ENCODE measurements at regions not wholly inside any gene's neighbourhood (a gene's known extent, or its start where the extent isn't known, plus 50 kb on each side); places are given as distances from the start of the nearest gene placed in this dataset.
"Not testable (repeated sequence)": the region's sequence is repeated elsewhere in the genome, so short reads cannot be mapped to it uniquely, and the experiment has no call there.

- CTCF ChIA-PET: no interaction called here
- TF ChIP-seq CTCF (IDR thresholded peaks at IDR 0.05; ENCODE audit: insufficient read depth, low read depth, low read length): no peak
- Histone ChIP-seq H3K36me3 (ENCODE audit: control insufficient read depth, insufficient read depth, low read length) (no peaks in the 10 kb centered on the region), H3K4me3 (ENCODE audit: low read depth, low read length) (no peak overlapping the region), H3K27me3 (ENCODE audit: control insufficient read depth, insufficient read depth, low read length) (no peaks in the 10 kb centered on the region)
- POLR2A ChIA-PET: no interaction called here
- no peak for DNase-seq (ENCODE audit: low read depth)
Observed at GRCh38 chr4:85180533-85180932, 214.0 kb upstream of the WDFY3 start.

DNA sequence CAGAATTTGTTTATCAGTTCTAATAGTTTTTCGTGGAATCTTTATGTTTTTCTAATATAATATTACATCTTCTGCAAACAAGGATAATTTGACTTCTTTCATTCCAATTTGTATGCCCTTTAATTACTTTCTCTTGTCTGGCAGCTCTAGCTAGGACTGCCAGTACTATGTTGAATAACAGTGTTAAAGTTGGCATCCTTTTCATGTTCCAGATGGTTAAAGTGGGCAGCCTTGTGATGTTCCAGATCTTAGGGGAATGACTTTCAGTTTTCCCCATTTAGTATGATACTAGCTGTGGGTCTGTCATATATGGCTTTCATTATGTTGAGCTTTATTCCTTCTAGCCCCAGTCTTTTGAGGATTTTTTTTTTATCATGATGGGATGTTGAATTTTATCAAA, 220.6 kb upstream of the WDFY3 start:
- CTCF ChIA-PET: no interaction called here

DNA sequence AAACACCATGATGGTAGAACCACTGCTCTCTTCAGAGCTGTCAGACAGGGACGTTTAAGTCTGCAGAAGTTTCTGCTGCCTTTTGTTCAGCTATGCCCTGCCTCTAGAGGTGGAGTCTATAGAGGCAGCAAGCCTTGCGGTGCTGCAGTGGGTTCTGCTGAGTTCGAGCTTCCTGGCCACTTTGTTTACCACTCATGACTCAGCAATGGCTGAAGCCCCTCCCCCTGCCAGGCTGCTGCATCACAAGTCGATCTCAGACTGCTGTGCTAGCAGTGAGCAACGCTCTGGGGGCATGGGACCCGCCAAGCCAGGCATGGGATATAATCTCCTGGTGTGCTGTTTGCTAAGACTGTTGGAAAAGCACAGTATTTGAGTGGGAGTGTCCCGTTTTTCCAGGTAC, 229.5 kb upstream of the WDFY3 start:
- DNase-seq (ENCODE audit: low read depth); H3K27me3 ChIP-seq (ENCODE audit: control insufficient read depth, insufficient read depth, low read length); POLR2A ChIA-PET; H3K4me3 ChIP-seq (ENCODE audit: low read depth, low read length); CTCF ChIA-PET; H3K36me3 ChIP-seq (ENCODE audit: control insufficient read depth, insufficient read depth, low read length): not testable (repeated sequence)

More for the DNA sequence above, 220.6 kb upstream of the WDFY3 start:
- POLR2A ChIA-PET: no interaction called here
- no peak overlapping the region for H3K4me3 ChIP-seq (ENCODE audit: low read depth, low read length)
- no peak for DNase-seq (ENCODE audit: low read depth)
- H3K27me3 ChIP-seq (ENCODE audit: control insufficient read depth, insufficient read depth, low read length): no peaks in the 10 kb centered on the region
- H3K36me3 ChIP-seq (ENCODE audit: control insufficient read depth, insufficient read depth, low read length): no peaks in the 10 kb centered on the region
- TF ChIP-seq CTCF (IDR thresholded peaks at IDR 0.05; ENCODE audit: insufficient read depth, low read depth, low read length): no peak

GRCh38 chr4:85200106-85200505, 233.6 kb upstream of the WDFY3 start:
- DNase-seq (ENCODE audit: low read depth): no peak
- no peaks in the 10 kb centered on the region for H3K36me3 ChIP-seq (ENCODE audit: control insufficient read depth, insufficient read depth, low read length)
- no peak for TF ChIP-seq CTCF (IDR thresholded peaks at IDR 0.05; ENCODE audit: insufficient read depth, low read depth, low read length)
- CTCF ChIA-PET: no interaction called here
- POLR2A ChIA-PET: no interaction called here
- H3K4me3 ChIP-seq (ENCODE audit: low read depth, low read length): no peak overlapping the region
- H3K27me3 ChIP-seq (ENCODE audit: control insufficient read depth, insufficient read depth, low read length): no peaks in the 10 kb centered on the region

DNA sequence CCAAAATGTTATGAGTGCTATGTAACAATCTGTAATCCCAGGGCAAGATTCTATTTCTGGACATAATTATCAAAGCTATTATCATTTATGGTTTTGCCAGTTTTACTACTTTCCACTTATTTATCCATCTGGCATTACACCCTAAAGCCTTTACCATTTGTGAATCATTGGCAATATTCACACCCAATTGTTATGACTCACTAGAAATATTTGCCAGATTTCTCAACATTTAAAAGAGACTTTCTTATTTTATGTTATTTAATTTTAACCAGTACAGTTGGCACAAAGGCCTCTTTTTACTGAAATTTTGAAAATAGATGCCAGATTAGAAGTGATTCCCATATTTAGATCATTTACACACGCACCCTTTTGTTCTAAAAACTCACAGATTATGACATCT, 242.7 kb upstream of the WDFY3 start:
- POLR2A ChIA-PET: no interaction called here
- H3K4me3 ChIP-seq (ENCODE audit: low read depth, low read length): no peak overlapping the region
- H3K27me3 ChIP-seq (ENCODE audit: control insufficient read depth, insufficient read depth, low read length): no peaks in the 10 kb centered on the region
- CTCF ChIA-PET: no interaction called here
- TF ChIP-seq CTCF (IDR thresholded peaks at IDR 0.05; ENCODE audit: insufficient read depth, low read depth, low read length): no peak
- no peaks in the 10 kb centered on the region for H3K36me3 ChIP-seq (ENCODE audit: control insufficient read depth, insufficient read depth, low read length)
- DNase-seq (ENCODE audit: low read depth): no peak

DNA sequence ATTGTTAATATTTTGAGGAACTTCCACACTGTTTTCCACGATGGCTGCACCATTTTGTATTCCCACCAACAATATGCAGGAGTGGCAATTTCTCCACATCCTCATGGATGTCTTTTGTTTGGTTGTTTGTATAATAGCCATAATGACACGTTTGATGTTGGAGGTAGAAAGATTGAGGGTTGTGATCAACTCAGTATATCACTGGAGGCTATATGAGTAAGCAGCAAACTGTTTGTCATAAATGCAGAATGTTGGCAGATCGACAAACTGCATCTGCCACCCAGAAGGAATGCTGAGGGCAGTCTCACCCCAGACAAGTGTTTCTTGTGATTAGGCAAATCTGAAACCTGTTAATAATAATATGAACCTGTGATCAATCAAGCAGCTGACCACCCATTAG, 243.9 kb upstream of the WDFY3 start:
- Histone ChIP-seq H3K27me3 (ENCODE audit: control insufficient read depth, insufficient read depth, low read length) (no peaks in the 10 kb centered on the region), H3K36me3 (ENCODE audit: control insufficient read depth, insufficient read depth, low read length) (no peaks in the 10 kb centered on the region), H3K4me3 (ENCODE audit: low read depth, low read length) (no peak overlapping the region)
- no peak for DNase-seq (ENCODE audit: low read depth)
- CTCF ChIA-PET: no interaction called here
- POLR2A ChIA-PET: no interaction called here
- no peak for TF ChIP-seq CTCF (IDR thresholded peaks at IDR 0.05; ENCODE audit: insufficient read depth, low read depth, low read length)

DNA sequence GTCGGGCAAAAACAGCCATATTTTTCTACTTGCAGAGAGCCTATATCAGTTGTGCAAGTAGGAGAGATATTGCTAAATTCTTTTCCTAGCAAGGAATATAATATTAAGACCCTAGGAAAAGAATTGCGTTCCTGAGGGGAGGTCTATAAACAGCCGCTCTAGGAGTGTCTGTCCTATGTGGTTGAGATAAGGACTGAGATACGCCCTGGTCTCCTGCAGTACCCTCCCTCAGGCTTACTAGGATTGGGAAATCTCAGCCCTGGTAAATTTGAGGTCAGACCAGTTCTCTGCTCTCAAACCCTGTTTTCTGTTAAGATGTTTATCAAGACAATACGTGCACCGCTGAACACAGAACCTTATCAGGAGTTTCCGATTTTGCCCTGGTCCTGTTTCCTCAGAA, 250.1 kb upstream of the WDFY3 start:
- DNase-seq (ENCODE audit: low read depth); H3K36me3 ChIP-seq (ENCODE audit: control insufficient read depth, insufficient read depth, low read length); POLR2A ChIA-PET; H3K4me3 ChIP-seq (ENCODE audit: low read depth, low read length); CTCF ChIA-PET; H3K27me3 ChIP-seq (ENCODE audit: control insufficient read depth, insufficient read depth, low read length): not testable (repeated sequence)
